Psoas muscle (tissue), 7 donors: ENCODE measurements at regions not wholly inside any gene's neighbourhood (a gene's known extent, or its start where the extent isn't known, plus 50 kb on each side); places are given as distances from the start of the nearest gene placed in this dataset.
A peak's percentile ranks its signal among the peaks of the same experiment; 100 is the strongest.

ENCODE experiments used
- ATAC-seq, 4 donors: fragments of 200-7000 bp; cut with Tn5 transposase; one replicate each; pipeline ENCODE4 v1.9.1; 2020; ENCODE audit warnings: moderate library complexity in 3 of 4, mild to moderate bottlenecking in 2 of 4
- DNase-seq, 2 donors: peaks; one replicate each; pipeline ENCODE4 v3.0.0-alpha.2; 2020
- H3K27ac ChIP-seq: fragments of 200-600 bp; one replicate; pipeline ENCODE4 v1.8.0; 2022
- H3K27me3 ChIP-seq, 3 donors: fragments of 200-600 bp in 1 of 3; one replicate each; pipeline versions ENCODE4 v1.6.1 to v1.8.0; 2013 to 2022; ENCODE audit warnings: low read length in 2 of 3, mild to moderate bottlenecking in 2 of 3, moderate library complexity in 1 of 3; ENCODE audit not compliant: insufficient read depth in 3 of 3
- H3K36me3 ChIP-seq, 2 donors: fragments of 200-600 bp in 1 of 2; one replicate each; pipeline versions ENCODE4 v1.6.1 to v1.8.0; 2013 to 2022; ENCODE audit warnings: low read depth in 1 of 2, mild to moderate bottlenecking in 1 of 2, moderate library complexity in 1 of 2; ENCODE audit not compliant: insufficient read depth in 1 of 2
- H3K4me1 ChIP-seq: fragments of 200-600 bp; one replicate; pipeline ENCODE4 v1.8.0; 2022
- H3K4me3 ChIP-seq: fragments of 200-600 bp; one replicate; pipeline ENCODE4 v1.8.0; 2022; ENCODE audit warnings: mild to moderate bottlenecking
- H3K9me3 ChIP-seq: fragments of 200-600 bp; one replicate; pipeline ENCODE4 v1.8.0; 2022
- WGBS, 3 donors: extraction: QIAGEN DNeasy Blood & Tissue Kit; methylation state at CpG; one replicate each; pipeline versions ENCODE4 v1.1.6 to v1.1.7; 2013; 5-methylcytosine and 5-hydroxymethylcytosine counted together
- intact Hi-C, 2 donors: fragments of 100-400 bp; cut with DNase I; formaldehyde crosslinking; loops; one replicate each; pipeline versions ENCODE4 v1.11.0 to v1.14.2; 2022
- TF ChIP-seq, protein P1 (sequence below): fragments of 200-600 bp; IDR thresholded peaks from one replicate; pipeline ENCODE4 v1.8.0; 2022; ENCODE audit warnings: antibody characterized with exemption
- donor health status: healthy with polysubstance abuse.
- donor health status: DM: no; HTN: no; CAD: no; lungs with moderate emphysema.
- donor health status: Bipolar disorder and iron deficiency.
- donor health status: healthy.
- donor health status: DM: yes; HTN: yes; CAD: no.
- donor health status: DM: no; HTN: no; CAD: no.
- donor health status: DM: yes; HTN: yes; CAD: no.

- no peak for ATAC-seq
- Histone ChIP-seq H3K27ac (no peak overlapping the region), H3K36me3 (no peaks in the 10 kb centered on the region), H3K27me3 (no peaks in the 10 kb centered on the region), H3K9me3 (no peaks in the 10 kb centered on the region), H3K4me1 (peaks cover 12% of the 10 kb centered on the region), H3K4me3 (no peak overlapping the region)
- intact Hi-C loops, result loop anchor here in 1 of 2 donors (10.0 kb wide), 1 partner anchor 765 kb away; no protein-coding TSS in a partner anchor
- TF ChIP-seq, protein P1, sequence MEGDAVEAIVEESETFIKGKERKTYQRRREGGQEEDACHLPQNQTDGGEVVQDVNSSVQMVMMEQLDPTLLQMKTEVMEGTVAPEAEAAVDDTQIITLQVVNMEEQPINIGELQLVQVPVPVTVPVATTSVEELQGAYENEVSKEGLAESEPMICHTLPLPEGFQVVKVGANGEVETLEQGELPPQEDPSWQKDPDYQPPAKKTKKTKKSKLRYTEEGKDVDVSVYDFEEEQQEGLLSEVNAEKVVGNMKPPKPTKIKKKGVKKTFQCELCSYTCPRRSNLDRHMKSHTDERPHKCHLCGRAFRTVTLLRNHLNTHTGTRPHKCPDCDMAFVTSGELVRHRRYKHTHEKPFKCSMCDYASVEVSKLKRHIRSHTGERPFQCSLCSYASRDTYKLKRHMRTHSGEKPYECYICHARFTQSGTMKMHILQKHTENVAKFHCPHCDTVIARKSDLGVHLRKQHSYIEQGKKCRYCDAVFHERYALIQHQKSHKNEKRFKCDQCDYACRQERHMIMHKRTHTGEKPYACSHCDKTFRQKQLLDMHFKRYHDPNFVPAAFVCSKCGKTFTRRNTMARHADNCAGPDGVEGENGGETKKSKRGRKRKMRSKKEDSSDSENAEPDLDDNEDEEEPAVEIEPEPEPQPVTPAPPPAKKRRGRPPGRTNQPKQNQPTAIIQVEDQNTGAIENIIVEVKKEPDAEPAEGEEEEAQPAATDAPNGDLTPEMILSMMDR, result no peak
- 77 to 89% (median 84%) methylated on average over 4 of the region's 4 CpGs for WGBS, 3 donors
- no peak for DNase-seq
Observed at GRCh38 chr15:69719527-69720240, 267.1 kb downstream of the RPLP1 start.

- WGBS, 3 donors, result 97 to 100% (median 97%) methylated on average over 3 of the region's 3 CpGs
- ATAC-seq, result no peak
- no peak overlapping the region for H3K27ac ChIP-seq
- H3K4me1 ChIP-seq, result peaks cover 12% of the 10 kb centered on the region
- H3K36me3 ChIP-seq, result no peaks in the 10 kb centered on the region
- TF ChIP-seq, protein P1, result no peak
- intact Hi-C loops, result loop anchor here in 1 of 2 donors (10.0 kb wide), 1 partner anchor 764 kb away; no protein-coding TSS in a partner anchor
- H3K27me3 ChIP-seq, result no peaks in the 10 kb centered on the region
- DNase-seq, result no peak
- H3K4me3 ChIP-seq, result no peak overlapping the region
- no peaks in the 10 kb centered on the region for H3K9me3 ChIP-seq
Observed at GRCh38 chr15:69720536-69720935, 267.9 kb downstream of the RPLP1 start.

DNA sequence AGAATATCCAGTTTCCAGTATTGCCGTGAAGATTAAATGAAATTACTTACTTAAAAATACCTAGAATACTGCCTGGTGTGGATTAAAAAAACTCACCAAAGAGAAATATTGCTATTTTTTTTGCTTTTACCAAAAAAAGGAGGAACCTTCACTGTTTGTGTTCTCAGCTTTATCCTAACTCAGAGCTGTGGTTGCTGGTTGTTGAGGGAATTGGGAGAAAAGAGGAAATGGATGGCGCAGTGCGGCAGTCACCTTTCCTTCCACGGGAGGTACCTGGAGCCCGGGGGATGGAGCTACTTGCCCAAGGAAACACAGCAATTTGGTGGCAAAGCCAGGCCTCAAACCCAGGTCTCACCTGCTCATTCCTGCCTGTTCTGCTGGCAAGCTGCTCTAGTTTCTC is 270.3 kb downstream of the RPLP1 start:
- intact Hi-C loops, result loop anchor here in 1 of 2 donors (10.0 kb wide), 1 partner anchor 762 kb away; no protein-coding TSS in a partner anchor
- no peaks in the 10 kb centered on the region for H3K9me3 ChIP-seq
- H3K4me3 ChIP-seq, result no peak overlapping the region
- H3K4me1 ChIP-seq, result peaks cover 12% of the 10 kb centered on the region
- ATAC-seq (no peak), DNase-seq (no peak)
- H3K36me3 ChIP-seq, result no peaks in the 10 kb centered on the region
- no peak overlapping the region for H3K27ac ChIP-seq
- TF ChIP-seq, protein P1, result no peak
- 82 to 87% (median 82%) methylated on average over 5 of the region's 5 CpGs for WGBS, 3 donors
- no peaks in the 10 kb centered on the region for H3K27me3 ChIP-seq

GRCh38 chr15:69723404-69724096 is 270.9 kb downstream of the RPLP1 start:
- intact Hi-C loops, result loop anchor here in 1 of 2 donors (10.0 kb wide), 1 partner anchor 761 kb away; no protein-coding TSS in a partner anchor
- DNase-seq (peak; percentile 32 to 82), ATAC-seq (peak; percentile 45 to 85 (median 76))
- H3K27ac ChIP-seq, result no peak overlapping the region
- peaks cover 12% of the 10 kb centered on the region for H3K4me1 ChIP-seq
- H3K36me3 ChIP-seq, result no peaks in the 10 kb centered on the region
- 24 to 53% (median 27%) methylated on average over 7 of the region's 7 CpGs for WGBS, 3 donors
- H3K4me3 ChIP-seq, result no peak overlapping the region
- H3K9me3 ChIP-seq, result no peaks in the 10 kb centered on the region
- no peaks in the 10 kb centered on the region for H3K27me3 ChIP-seq
- TF ChIP-seq, protein P1, result no peak
